ENCODE measurements at regions not wholly inside any gene's neighbourhood (a gene's known extent, or its start where the extent isn't known, plus 50 kb on each side); places are given as distances from the start of the nearest gene placed in this dataset.

DNA sequence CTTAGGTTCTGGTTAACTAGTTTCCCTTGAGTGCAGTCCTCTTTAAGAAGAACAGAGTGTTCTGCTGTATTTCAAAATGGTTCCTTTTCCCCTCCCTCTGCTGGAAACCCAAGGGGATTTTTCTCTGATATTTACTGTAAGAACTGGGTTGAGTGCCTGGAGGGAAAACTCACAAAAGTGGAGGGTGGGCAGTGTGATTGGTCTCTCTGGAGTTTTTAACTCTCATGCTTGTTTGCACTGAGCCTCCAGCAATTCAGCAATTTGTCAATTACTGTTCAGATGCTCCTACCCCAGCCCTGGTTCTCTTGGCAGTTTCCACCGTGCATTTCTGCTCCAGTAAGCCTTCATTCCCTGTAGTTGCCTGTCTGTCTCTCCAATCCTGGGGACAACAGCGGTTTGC, 273.4 kb upstream of the SORCS1 start:
- H4K20me1 ChIP-seq (ENCODE audit: insufficient read depth): no peaks in the 10 kb centered on the region
- H3K9me3 ChIP-seq (ENCODE audit: low read depth): no peaks in the 10 kb centered on the region
- no peaks in the 10 kb centered on the region for H3F3A ChIP-seq (ENCODE audit: insufficient read depth)
- no peak overlapping the region for H3K4me3 ChIP-seq
- H3K4me1 ChIP-seq (ENCODE audit: insufficient read depth): peaks cover 13% of the 10 kb centered on the region
- TF ChIP-seq EZH2phosphoT487 (IDR thresholded peaks at IDR 0.05; ENCODE audit: insufficient read depth, low read depth): no peak
- TF ChIP-seq EZH2 (IDR thresholded peaks at IDR 0.05; ENCODE audit: insufficient read depth, poor library complexity, severe bottlenecking): no peak
- 68 to 78% methylated on average over 2 of the region's 2 CpGs for WGBS, 2 experiments (ENCODE audit: low coverage in 1 of 2, low lambda C conversion rate in 2 of 2, missing lambda C conversion rate in 2 of 2)
- no peak overlapping the region for H3K27ac ChIP-seq
- no peak overlapping the region for H3K4me2 ChIP-seq (ENCODE audit: unreplicated experiment)
- no peaks in the 10 kb centered on the region for H3K79me2 ChIP-seq (ENCODE audit: insufficient read depth)
- in situ Hi-C loops (cut with MboI): no loop called here
- H3K36me3 ChIP-seq (ENCODE audit: low read depth): no peaks in the 10 kb centered on the region
- no peak overlapping the region for H2AFZ ChIP-seq
- H3K27me3 ChIP-seq (replicated peaks; ENCODE audit: insufficient read depth): no peaks in the 10 kb centered on the region
- H3K9me2 ChIP-seq (ENCODE audit: insufficient read depth): 0 out of 2 replicates have a peak, but pooled peaks cover 3% of the 10 kb centered on the region
- no peak for DNase-seq
- H3K9ac ChIP-seq: no peak overlapping the region

GRCh38 chr10:107436568-107436967, 272.1 kb upstream of the SORCS1 start:
- no peak overlapping the region for H3K27ac ChIP-seq
- H3K9me3 ChIP-seq (ENCODE audit: low read depth): no peaks in the 10 kb centered on the region
- no peak for DNase-seq
- H3K4me3 ChIP-seq: no peak overlapping the region
- no peak overlapping the region for H3K9ac ChIP-seq
- no peaks in the 10 kb centered on the region for H4K20me1 ChIP-seq (ENCODE audit: insufficient read depth)
- in situ Hi-C loops (cut with MboI): no loop called here
- H3K9me2 ChIP-seq (ENCODE audit: insufficient read depth): 0 out of 2 replicates have a peak, but pooled peaks cover 3% of the 10 kb centered on the region
- no peaks in the 10 kb centered on the region for H3F3A ChIP-seq (ENCODE audit: insufficient read depth)
- H3K4me2 ChIP-seq (ENCODE audit: unreplicated experiment): no peak overlapping the region
- TF ChIP-seq EZH2 (IDR thresholded peaks at IDR 0.05; ENCODE audit: insufficient read depth, poor library complexity, severe bottlenecking) (no peak), EZH2phosphoT487 (IDR thresholded peaks at IDR 0.05; ENCODE audit: insufficient read depth, low read depth) (no peak)
- no peaks in the 10 kb centered on the region for H3K36me3 ChIP-seq (ENCODE audit: low read depth)
- H3K27me3 ChIP-seq (replicated peaks; ENCODE audit: insufficient read depth): no peaks in the 10 kb centered on the region
- no peak overlapping the region for H2AFZ ChIP-seq
- WGBS, 2 experiments (ENCODE audit: low coverage in 1 of 2, low lambda C conversion rate in 2 of 2, missing lambda C conversion rate in 2 of 2): 71 to 75% methylated on average over 1 of the region's 1 CpG
- peaks cover 2% of the 10 kb centered on the region; the same call in 1 of the 2 replicates for H3K4me1 ChIP-seq (ENCODE audit: insufficient read depth)
- no peaks in the 10 kb centered on the region for H3K79me2 ChIP-seq (ENCODE audit: insufficient read depth)

DNA sequence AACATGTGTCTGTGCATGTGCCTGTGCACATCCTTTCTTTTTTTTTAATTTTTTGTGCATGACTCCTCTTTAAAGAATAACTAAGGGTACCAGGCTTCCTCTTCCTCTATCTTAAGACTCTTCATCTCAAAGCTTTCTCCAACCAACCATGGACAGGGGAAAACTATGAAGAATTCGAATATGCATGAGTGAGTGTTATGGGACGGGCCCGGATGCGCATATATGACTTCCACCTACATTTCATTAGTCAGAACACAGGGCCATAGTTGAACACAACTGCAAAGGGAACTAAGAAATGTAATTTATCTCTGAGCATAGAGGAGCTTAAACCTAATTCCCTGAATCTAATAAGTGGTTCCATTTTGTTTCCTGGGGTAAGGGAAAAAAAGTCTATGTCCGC, 270.3 kb upstream of the SORCS1 start:
- Histone ChIP-seq H3F3A (ENCODE audit: insufficient read depth) (no peaks in the 10 kb centered on the region), H3K9me3 (ENCODE audit: low read depth) (no peaks in the 10 kb centered on the region), H3K4me3 (no peak overlapping the region), H3K27me3 (replicated peaks; ENCODE audit: insufficient read depth) (no peaks in the 10 kb centered on the region), H3K4me2 (ENCODE audit: unreplicated experiment) (no peak overlapping the region), H3K36me3 (ENCODE audit: low read depth) (no peaks in the 10 kb centered on the region), H3K9me2 (ENCODE audit: insufficient read depth) (no peaks in the 10 kb centered on the region), H3K9ac (no peak overlapping the region), H3K79me2 (ENCODE audit: insufficient read depth) (no peaks in the 10 kb centered on the region), H2AFZ (no peak overlapping the region), H3K27ac (no peak overlapping the region), H3K4me1 (ENCODE audit: insufficient read depth) (no peaks in the 10 kb centered on the region), H4K20me1 (ENCODE audit: insufficient read depth) (no peaks in the 10 kb centered on the region)
- DNase-seq: no peak
- no peak for TF ChIP-seq EZH2phosphoT487 (IDR thresholded peaks at IDR 0.05; ENCODE audit: insufficient read depth, low read depth)
- TF ChIP-seq EZH2 (IDR thresholded peaks at IDR 0.05; ENCODE audit: insufficient read depth, poor library complexity, severe bottlenecking): no peak
- WGBS, 2 experiments (ENCODE audit: low coverage in 1 of 2, low lambda C conversion rate in 2 of 2, missing lambda C conversion rate in 2 of 2): 83 to 85% methylated on average over 5 of the region's 5 CpGs
- in situ Hi-C loops (cut with MboI): no loop called here

GRCh38 chr10:107434201-107434600, 269.7 kb upstream of the SORCS1 start:
- Histone ChIP-seq H2AFZ (no peak overlapping the region), H3K4me1 (ENCODE audit: insufficient read depth) (no peaks in the 10 kb centered on the region), H3F3A (ENCODE audit: insufficient read depth) (no peaks in the 10 kb centered on the region), H3K9me3 (ENCODE audit: low read depth) (no peaks in the 10 kb centered on the region), H3K9ac (no peak overlapping the region), H3K36me3 (ENCODE audit: low read depth) (no peaks in the 10 kb centered on the region), H3K27me3 (replicated peaks; ENCODE audit: insufficient read depth) (no peaks in the 10 kb centered on the region), H3K4me3 (no peak overlapping the region), H3K9me2 (ENCODE audit: insufficient read depth) (no peaks in the 10 kb centered on the region), H4K20me1 (ENCODE audit: insufficient read depth) (no peaks in the 10 kb centered on the region), H3K27ac (no peak overlapping the region), H3K4me2 (ENCODE audit: unreplicated experiment) (no peak overlapping the region), H3K79me2 (ENCODE audit: insufficient read depth) (no peaks in the 10 kb centered on the region)
- in situ Hi-C loops (cut with MboI): no loop called here
- no peak for DNase-seq
- WGBS, 2 experiments (ENCODE audit: low coverage in 1 of 2, low lambda C conversion rate in 2 of 2, missing lambda C conversion rate in 2 of 2): 73 to 89% methylated on average over 1 of the region's 1 CpG
- no peak for TF ChIP-seq EZH2phosphoT487 (IDR thresholded peaks at IDR 0.05; ENCODE audit: insufficient read depth, low read depth)

- no peaks in the 10 kb centered on the region for H3K9me2 ChIP-seq (ENCODE audit: insufficient read depth)
- in situ Hi-C loops (cut with MboI): no loop called here
- H2AFZ ChIP-seq: no peak overlapping the region
- H3K9me3 ChIP-seq (ENCODE audit: low read depth): no peaks in the 10 kb centered on the region
- no peaks in the 10 kb centered on the region for H3K27me3 ChIP-seq (replicated peaks; ENCODE audit: insufficient read depth)
- TF ChIP-seq EZH2 (IDR thresholded peaks at IDR 0.05; ENCODE audit: insufficient read depth, poor library complexity, severe bottlenecking) (no peak), EZH2phosphoT487 (IDR thresholded peaks at IDR 0.05; ENCODE audit: insufficient read depth, low read depth) (no peak)
- no peaks in the 10 kb centered on the region for H3K36me3 ChIP-seq (ENCODE audit: low read depth)
- H3F3A ChIP-seq (ENCODE audit: insufficient read depth): no peaks in the 10 kb centered on the region
- no peaks in the 10 kb centered on the region for H4K20me1 ChIP-seq (ENCODE audit: insufficient read depth)
- no peak overlapping the region for H3K4me3 ChIP-seq
- H3K9ac ChIP-seq: no peak overlapping the region
- H3K4me1 ChIP-seq (ENCODE audit: insufficient read depth): no peaks in the 10 kb centered on the region
- 62 to 85% methylated on average over 3 of the region's 3 CpGs for WGBS, 2 experiments (ENCODE audit: low coverage in 1 of 2, low lambda C conversion rate in 2 of 2, missing lambda C conversion rate in 2 of 2)
- no peak overlapping the region for H3K4me2 ChIP-seq (ENCODE audit: unreplicated experiment)
- DNase-seq: no peak
- H3K79me2 ChIP-seq (ENCODE audit: insufficient read depth): no peaks in the 10 kb centered on the region
- no peak overlapping the region for H3K27ac ChIP-seq
Measured at GRCh38 chr10:107433605-107434004, 269.1 kb upstream of the SORCS1 start.

Data from GM23248 (cell line).